LNCAP (cell line): ENCODE measurements at regions not wholly inside any gene's neighbourhood (a gene's known extent, or its start where the extent isn't known, plus 50 kb on each side); places are given as distances from the start of the nearest gene placed in this dataset.

Source experiments
- CTCF ChIP-seq: fragments of 450-650 bp; IDR thresholded peaks from 2 replicates; pipeline ENCODE4 v1.5.1; 2017; ENCODE audit warnings: mild to moderate bottlenecking

- no peak for TF ChIP-seq CTCF
These were observed 718.0 kb upstream of the SPRY2 start for GRCh38 chr13:81058916-81059290.

GRCh38 chr13:81058211-81058915, 717.4 kb upstream of the SPRY2 start:
- no peak for TF ChIP-seq CTCF

GRCh38 chr13:81051873-81052272, 710.9 kb upstream of the SPRY2 start:
- TF ChIP-seq CTCF = no peak

- TF ChIP-seq CTCF = no peak
These were observed 707.1 kb upstream of the SPRY2 start for GRCh38 chr13:81048026-81048461.

- TF ChIP-seq CTCF = no peak
These were observed 700.8 kb upstream of the SPRY2 start for GRCh38 chr13:81041761-81042160.

- TF ChIP-seq CTCF = no peak
These were observed 691.1 kb upstream of the SPRY2 start for GRCh38 chr13:81031996-81032395.

GRCh38 chr13:81025091-81025490, 684.2 kb upstream of the SPRY2 start:
- no peak for TF ChIP-seq CTCF
